Upper lobe of right lung (tissue), 1 donor: ENCODE measurements at regions not wholly inside any gene's neighbourhood (a gene's known extent, or its start where the extent isn't known, plus 50 kb on each side); places are given as distances from the start of the nearest gene placed in this dataset.

Experiments
- ATAC-seq: fragments of 200-7000 bp; cut with Tn5 transposase; one replicate; pipeline ENCODE4 v1.9.1; 2020; ENCODE audit warnings: mild to moderate bottlenecking, moderate library complexity
- DNase-seq: peaks from one replicate; pipeline ENCODE4 v3.0.0-alpha.2; 2020
- H3K27ac ChIP-seq: fragments of 200-600 bp; one replicate; pipeline ENCODE4 v1.8.0; 2022
- H3K27me3 ChIP-seq: fragments of 200-600 bp; one replicate; pipeline ENCODE4 v1.8.0; 2022; ENCODE audit warnings: mild to moderate bottlenecking
- H3K36me3 ChIP-seq: fragments of 200-600 bp; one replicate; pipeline ENCODE4 v1.8.0; 2022
- H3K4me1 ChIP-seq: fragments of 200-600 bp; one replicate; pipeline ENCODE4 v1.8.0; 2022
- H3K4me3 ChIP-seq: fragments of 200-600 bp; one replicate; pipeline ENCODE4 v1.8.0; 2022; ENCODE audit warnings: mild to moderate bottlenecking
- H3K9me3 ChIP-seq: fragments of 200-600 bp; one replicate; pipeline ENCODE4 v1.8.0; 2022
- intact Hi-C: fragments of 100-400 bp; cut with DNase I; formaldehyde crosslinking; loops from one replicate; pipeline ENCODE4 v1.11.0; 2022
- TF ChIP-seq, protein P1 (sequence below): fragments of 200-600 bp; IDR thresholded peaks from one replicate; pipeline ENCODE4 v1.8.0; 2022; ENCODE audit warnings: antibody characterized with exemption
- donor health status: DM: no; HTN: yes; CAD: no; lungs with severe emphysema.

GRCh38 chr18:57907550-57907949, 104.4 kb upstream of the ATP8B1 start:
- no peaks in the 10 kb centered on the region for H3K36me3 ChIP-seq
- H3K9me3 ChIP-seq: no peaks in the 10 kb centered on the region
- TF ChIP-seq, protein P1, sequence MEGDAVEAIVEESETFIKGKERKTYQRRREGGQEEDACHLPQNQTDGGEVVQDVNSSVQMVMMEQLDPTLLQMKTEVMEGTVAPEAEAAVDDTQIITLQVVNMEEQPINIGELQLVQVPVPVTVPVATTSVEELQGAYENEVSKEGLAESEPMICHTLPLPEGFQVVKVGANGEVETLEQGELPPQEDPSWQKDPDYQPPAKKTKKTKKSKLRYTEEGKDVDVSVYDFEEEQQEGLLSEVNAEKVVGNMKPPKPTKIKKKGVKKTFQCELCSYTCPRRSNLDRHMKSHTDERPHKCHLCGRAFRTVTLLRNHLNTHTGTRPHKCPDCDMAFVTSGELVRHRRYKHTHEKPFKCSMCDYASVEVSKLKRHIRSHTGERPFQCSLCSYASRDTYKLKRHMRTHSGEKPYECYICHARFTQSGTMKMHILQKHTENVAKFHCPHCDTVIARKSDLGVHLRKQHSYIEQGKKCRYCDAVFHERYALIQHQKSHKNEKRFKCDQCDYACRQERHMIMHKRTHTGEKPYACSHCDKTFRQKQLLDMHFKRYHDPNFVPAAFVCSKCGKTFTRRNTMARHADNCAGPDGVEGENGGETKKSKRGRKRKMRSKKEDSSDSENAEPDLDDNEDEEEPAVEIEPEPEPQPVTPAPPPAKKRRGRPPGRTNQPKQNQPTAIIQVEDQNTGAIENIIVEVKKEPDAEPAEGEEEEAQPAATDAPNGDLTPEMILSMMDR: no peak
- H3K27ac ChIP-seq: no peak overlapping the region
- ATAC-seq (no peak), DNase-seq (no peak)
- intact Hi-C loops: no loop called here
- no peaks in the 10 kb centered on the region for H3K27me3 ChIP-seq
- no peaks in the 10 kb centered on the region for H3K4me1 ChIP-seq
- H3K4me3 ChIP-seq: no peak overlapping the region

DNA sequence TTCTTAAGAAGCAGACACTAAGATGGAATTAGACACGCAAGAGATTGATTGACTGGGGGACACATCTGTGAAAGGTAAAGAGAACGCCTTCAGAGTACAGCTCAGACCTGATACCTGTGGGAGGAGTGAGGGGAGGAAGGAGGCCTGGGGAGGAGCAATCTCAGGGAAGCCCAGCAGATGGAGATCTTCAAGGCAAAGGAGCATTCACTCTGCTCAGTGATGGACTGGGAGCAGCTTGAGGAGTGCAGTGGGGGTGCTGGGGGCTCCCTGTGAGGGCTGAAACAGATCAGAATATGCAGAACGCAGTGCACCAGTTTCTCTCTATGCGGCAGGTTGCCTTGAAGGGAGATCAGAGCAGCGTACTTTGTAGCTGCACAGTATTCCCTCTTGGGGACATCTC, 103.7 kb upstream of the ATP8B1 start:
- Histone ChIP-seq H3K4me1 (no peaks in the 10 kb centered on the region), H3K4me3 (no peak overlapping the region), H3K27ac (no peak overlapping the region), H3K27me3 (no peaks in the 10 kb centered on the region), H3K36me3 (no peaks in the 10 kb centered on the region), H3K9me3 (no peaks in the 10 kb centered on the region)
- ATAC-seq (no peak), DNase-seq (no peak)
- TF ChIP-seq, protein P1: no peak
- intact Hi-C loops: no loop called here

- H3K4me3 ChIP-seq: no peak overlapping the region
- no peak overlapping the region for H3K27ac ChIP-seq
- no peaks in the 10 kb centered on the region for H3K4me1 ChIP-seq
- DNase-seq (no peak), ATAC-seq (no peak)
- no peaks in the 10 kb centered on the region for H3K27me3 ChIP-seq
- no peaks in the 10 kb centered on the region for H3K36me3 ChIP-seq
- no peaks in the 10 kb centered on the region for H3K9me3 ChIP-seq
- intact Hi-C loops: no loop called here
- TF ChIP-seq, protein P1: no peak
These were observed 101.4 kb upstream of the ATP8B1 start for GRCh38 chr18:57904535-57904934.

DNA sequence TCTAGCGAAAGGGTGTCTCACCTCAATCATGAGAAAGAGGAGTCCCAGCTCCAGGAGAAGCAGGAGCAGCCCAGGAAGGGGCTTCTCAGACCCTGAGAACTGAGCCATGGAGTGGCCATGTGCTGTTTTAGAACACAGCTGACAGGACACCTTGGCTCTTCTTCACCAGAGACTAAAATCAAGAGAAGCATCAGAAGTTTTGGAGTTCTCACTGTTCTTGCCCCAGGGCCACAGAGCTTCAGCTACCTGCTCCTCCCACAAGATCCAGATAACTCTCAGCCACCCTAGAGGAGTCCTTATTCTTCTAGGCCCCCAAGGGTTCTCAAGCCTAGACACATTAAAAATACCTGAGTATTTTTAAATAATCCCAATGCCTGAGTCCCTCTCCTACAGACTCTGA, 99.6 kb upstream of the ATP8B1 start:
- Histone ChIP-seq H3K9me3 (no peaks in the 10 kb centered on the region), H3K36me3 (no peaks in the 10 kb centered on the region), H3K27ac (no peak overlapping the region), H3K27me3 (no peaks in the 10 kb centered on the region), H3K4me1 (no peaks in the 10 kb centered on the region), H3K4me3 (no peak overlapping the region)
- TF ChIP-seq, protein P1: no peak
- intact Hi-C loops: no loop called here
- no peak for DNase-seq
- ATAC-seq: no peak

DNA sequence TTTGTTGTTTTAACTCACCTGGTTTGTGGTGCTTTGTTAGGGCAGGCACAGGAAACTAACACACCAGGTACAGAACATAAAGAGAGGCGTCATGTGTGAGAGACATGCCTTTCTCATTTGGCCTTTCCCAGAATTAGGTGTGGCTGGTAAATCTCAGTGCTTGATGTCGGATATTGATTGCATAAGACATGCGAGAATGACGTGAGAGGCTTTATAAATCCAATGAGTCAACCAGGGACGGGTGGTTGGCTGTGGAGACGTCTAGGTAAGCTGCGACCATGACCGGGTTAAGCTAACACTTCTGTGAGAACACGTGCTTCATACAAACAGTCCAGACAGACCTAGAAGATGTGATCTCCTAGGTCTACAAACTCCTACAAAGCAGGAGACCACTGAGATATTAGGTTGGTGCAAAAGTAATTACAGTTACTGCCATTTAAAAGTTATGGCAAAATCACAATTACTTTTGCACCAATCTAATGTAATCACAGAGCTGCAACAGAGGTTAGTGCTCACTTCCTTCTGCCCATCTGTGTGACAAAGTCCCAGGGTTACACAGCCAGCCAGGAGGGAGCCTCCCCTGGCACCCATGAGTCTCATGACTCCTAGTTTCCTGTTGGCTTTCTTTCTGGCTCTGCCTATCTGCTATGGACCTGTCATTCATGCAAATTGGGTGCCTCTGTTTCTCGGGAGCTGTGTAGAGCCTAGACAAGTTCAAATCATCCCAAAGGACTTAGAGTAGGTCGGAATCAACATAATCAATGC, 98.9 kb upstream of the ATP8B1 start:
- Histone ChIP-seq H3K27me3 (no peaks in the 10 kb centered on the region), H3K36me3 (no peaks in the 10 kb centered on the region), H3K4me1 (no peaks in the 10 kb centered on the region), H3K4me3 (no peak overlapping the region), H3K9me3 (no peaks in the 10 kb centered on the region), H3K27ac (no peak overlapping the region)
- TF ChIP-seq, protein P1: no peak
- intact Hi-C loops: no loop called here
- ATAC-seq: peak; percentile 60
- DNase-seq: no peak
